ENCODE measurements at regions not wholly inside any gene's neighbourhood (a gene's known extent, or its start where the extent isn't known, plus 50 kb on each side); places are given as distances from the start of the nearest gene placed in this dataset.
"Not testable (repeated sequence)": the region's sequence is repeated elsewhere in the genome, so short reads cannot be mapped to it uniquely, and the experiment has no call there.

GRCh38 chr12:111122458-111122878 is 202.1 kb upstream of the MYL2 start:
- H3K27ac ChIP-seq (ENCODE audit: low read depth in 1 of 2, low read length in 1 of 2) = no peak overlapping the region
- ATAC-seq (ENCODE audit: insufficient read depth, low FRiP score) = no peak
- H3K36me3 ChIP-seq (ENCODE audit: control insufficient read depth in 4 of 4, insufficient read depth in 4 of 4, low read length in 4 of 4) = no peaks in the 10 kb centered on the region
- H3K4me3 ChIP-seq = no peak overlapping the region
- H3K27me3 ChIP-seq (ENCODE audit: control insufficient read depth in 3 of 3, insufficient read depth in 3 of 3, low read length in 2 of 3) = no peaks in the 10 kb centered on the region
- WGBS, 2 donors = 28 to 48% methylated on average over 7 of the region's 7 CpGs
- H3K4me1 ChIP-seq (ENCODE audit: control insufficient read depth in 5 of 5, insufficient read depth in 5 of 5, low read length in 5 of 5) = peaks cover 0 to 17% (median 4%) of the 10 kb centered on the region in 5 donors
- peaks cover 0 to 3% (median 0%) of the 10 kb centered on the region in 4 donors for H3K9me3 ChIP-seq (ENCODE audit: control insufficient read depth in 4 of 4, insufficient read depth in 3 of 4, low read length in 3 of 4)
- DNase-seq = peak; percentile 51 to 74 (median 61)
- H3K9ac ChIP-seq (ENCODE audit: insufficient read depth in 1 of 2, low read length in 2 of 2) = no peak overlapping the region
- no peak for TF ChIP-seq CTCF (IDR thresholded peaks at IDR 0.05; ENCODE audit: control extremely low read depth, extremely low read depth)

- H3K27me3 ChIP-seq (ENCODE audit: control insufficient read depth in 3 of 3, insufficient read depth in 3 of 3, low read length in 2 of 3) = no peaks in the 10 kb centered on the region
- no peaks in the 10 kb centered on the region for H3K36me3 ChIP-seq (ENCODE audit: control insufficient read depth in 4 of 4, insufficient read depth in 4 of 4, low read length in 4 of 4)
- H3K4me1 ChIP-seq (ENCODE audit: control insufficient read depth in 5 of 5, insufficient read depth in 5 of 5, low read length in 5 of 5) = peaks cover 0 to 17% (median 4%) of the 10 kb centered on the region in 5 donors
- peak in 2 of 3 donors; percentile 9 to 34 for DNase-seq
- no peak overlapping the region for H3K9ac ChIP-seq (ENCODE audit: insufficient read depth in 1 of 2, low read length in 2 of 2)
- no peak overlapping the region for H3K4me3 ChIP-seq
- WGBS, 2 donors = 56 to 85% methylated on average over 6 of the region's 6 CpGs
- peaks cover 0 to 5% (median 0%) of the 10 kb centered on the region in 4 donors for H3K9me3 ChIP-seq (ENCODE audit: control insufficient read depth in 4 of 4, insufficient read depth in 3 of 4, low read length in 3 of 4)
- no peak overlapping the region for H3K27ac ChIP-seq (ENCODE audit: low read depth in 1 of 2, low read length in 1 of 2)
- TF ChIP-seq CTCF (IDR thresholded peaks at IDR 0.05; ENCODE audit: control extremely low read depth, extremely low read depth) = no peak
- ATAC-seq (ENCODE audit: insufficient read depth, low FRiP score) = no peak
These were observed 201.5 kb upstream of the MYL2 start for GRCh38 chr12:111121840-111122239.

GRCh38 chr12:111120578-111120977 is 200.2 kb upstream of the MYL2 start:
- Histone ChIP-seq H3K4me1 (ENCODE audit: control insufficient read depth in 5 of 5, insufficient read depth in 5 of 5, low read length in 5 of 5) (peaks cover 0 to 17% (median 4%) of the 10 kb centered on the region in 5 donors), H3K9ac (ENCODE audit: insufficient read depth in 1 of 2, low read length in 2 of 2) (no peak overlapping the region), H3K4me3 (no peak overlapping the region), H3K36me3 (ENCODE audit: control insufficient read depth in 4 of 4, insufficient read depth in 4 of 4, low read length in 4 of 4) (no peaks in the 10 kb centered on the region), H3K27me3 (ENCODE audit: control insufficient read depth in 3 of 3, insufficient read depth in 3 of 3, low read length in 2 of 3) (no peaks in the 10 kb centered on the region), H3K9me3 (ENCODE audit: control insufficient read depth in 4 of 4, insufficient read depth in 3 of 4, low read length in 3 of 4) (peaks cover 0 to 5% (median 0%) of the 10 kb centered on the region in 4 donors), H3K27ac (ENCODE audit: low read depth in 1 of 2, low read length in 1 of 2) (no peak overlapping the region)
- no peak for DNase-seq
- WGBS, 2 donors = 64 to 68% methylated on average over 5 of the region's 5 CpGs
- TF ChIP-seq CTCF (IDR thresholded peaks at IDR 0.05; ENCODE audit: control extremely low read depth, extremely low read depth) = no peak
- ATAC-seq (ENCODE audit: insufficient read depth, low FRiP score) = no peak

- Histone ChIP-seq H3K9me3 (ENCODE audit: control insufficient read depth in 4 of 4, insufficient read depth in 3 of 4, low read length in 3 of 4) (peaks cover 0 to 5% (median 0%) of the 10 kb centered on the region in 4 donors), H3K27me3 (ENCODE audit: control insufficient read depth in 3 of 3, insufficient read depth in 3 of 3, low read length in 2 of 3) (no peaks in the 10 kb centered on the region), H3K36me3 (ENCODE audit: control insufficient read depth in 4 of 4, insufficient read depth in 4 of 4, low read length in 4 of 4) (no peaks in the 10 kb centered on the region), H3K4me1 (ENCODE audit: control insufficient read depth in 5 of 5, insufficient read depth in 5 of 5, low read length in 5 of 5) (peaks cover 0 to 7% (median 4%) of the 10 kb centered on the region in 5 donors), H3K4me3 (no peak overlapping the region), H3K9ac (ENCODE audit: insufficient read depth in 1 of 2, low read length in 2 of 2) (no peak overlapping the region), H3K27ac (ENCODE audit: low read depth in 1 of 2, low read length in 1 of 2) (no peak overlapping the region)
- ATAC-seq (ENCODE audit: insufficient read depth, low FRiP score) = no peak
- WGBS, 2 donors = 90 to 96% methylated on average over 1 of the region's 1 CpG
- DNase-seq = no peak
- no peak for TF ChIP-seq CTCF (IDR thresholded peaks at IDR 0.05; ENCODE audit: control extremely low read depth, extremely low read depth)
These were observed 196.6 kb upstream of the MYL2 start for GRCh38 chr12:111117017-111117416.

- not testable (repeated sequence) for H3K4me1 ChIP-seq (ENCODE audit: control insufficient read depth in 5 of 5, insufficient read depth in 5 of 5, low read length in 5 of 5); DNase-seq; H3K9me3 ChIP-seq (ENCODE audit: control insufficient read depth in 4 of 4, insufficient read depth in 3 of 4, low read length in 3 of 4); H3K36me3 ChIP-seq (ENCODE audit: control insufficient read depth in 4 of 4, insufficient read depth in 4 of 4, low read length in 4 of 4); H3K4me3 ChIP-seq; H3K27me3 ChIP-seq (ENCODE audit: control insufficient read depth in 3 of 3, insufficient read depth in 3 of 3, low read length in 2 of 3); H3K27ac ChIP-seq (ENCODE audit: low read depth in 1 of 2, low read length in 1 of 2); H3K9ac ChIP-seq (ENCODE audit: insufficient read depth in 1 of 2, low read length in 2 of 2); ATAC-seq (ENCODE audit: insufficient read depth, low FRiP score)
- 84 to 86% methylated on average over 3 of the region's 3 CpGs for WGBS, 2 donors
These were observed 192.9 kb upstream of the MYL2 start for GRCh38 chr12:111113313-111113712.

Measured in lung (tissue), 11 donors.